Esophagus squamous epithelium (tissue), 5 donors: ENCODE measurements at regions not wholly inside any gene's neighbourhood (a gene's known extent, or its start where the extent isn't known, plus 50 kb on each side); places are given as distances from the start of the nearest gene placed in this dataset.

Experiments used
- DNase-seq: peaks from one replicate; lab custom pipeline; 2025; lab: John Stamatoyannopoulos, UW
- H3K27ac ChIP-seq, 4 donors: fragments of 200-600 bp; sonication (generic); one replicate each; pipeline ENCODE4 v1.5.1; 2016 to 2019; ENCODE audit warnings: mild to moderate bottlenecking in 1 of 4
- H3K27me3 ChIP-seq, 4 donors: fragments of 200-600 bp; sonication (generic); 1 replicate in 3 of 4; 2 replicates in 1 of 4; pipeline versions ENCODE4 v1.5.1 to v1.6.0; 2017 to 2021; ENCODE audit warnings: antibody characterized with exemption in 1 of 4
- H3K36me3 ChIP-seq, 3 donors: fragments of 200-600 bp; sonication (generic); one replicate each; pipeline ENCODE4 v1.5.1; 2016 to 2019
- H3K4me1 ChIP-seq, 3 donors: fragments of 200-600 bp; sonication (generic); one replicate each; pipeline ENCODE4 v1.5.1; 2017 to 2019
- H3K4me3 ChIP-seq, 4 donors: fragments of 200-600 bp; sonication (generic); 1 replicate in 3 of 4; 2 replicates in 1 of 4; pipeline ENCODE4 v1.5.1; 2016 to 2019; ENCODE audit warnings: mild to moderate bottlenecking in 2 of 4, moderate library complexity in 1 of 4
- H3K9me3 ChIP-seq, 3 donors: fragments of 200-600 bp; sonication (generic); one replicate each; pipeline ENCODE4 v1.5.1; 2016 to 2019
- CTCF ChIP-seq, 6 experiments: fragments of 450-650 bp in 4 of 6; fragments of 200-600 bp in 2 of 6; sonication (generic) in 2 of 6; IDR thresholded peaks; one replicate each; pipeline ENCODE4 v1.5.1; 2016 to 2019; ENCODE audit warnings: antibody characterized with exemption in 6 of 6, mild to moderate bottlenecking in 4 of 6, moderate library complexity in 4 of 6
- POLR2A ChIP-seq, 4 donors: fragments of 450-650 bp; IDR thresholded peaks; one replicate each; pipeline ENCODE4 v1.6.1; 2017; ENCODE audit warnings: antibody characterized with exemption in 4 of 4, mild to moderate bottlenecking in 4 of 4, moderate library complexity in 3 of 4
- WGBS, 2 donors: methylation state at CpG; one replicate each; pipeline ENCODE4 v1.1.5; 2018; 5-methylcytosine and 5-hydroxymethylcytosine counted together
- intact Hi-C: fragments of 100-400 bp; cut with DNase I; formaldehyde crosslinking; loops from one replicate; pipeline ENCODE4 v1.15.0; 2022
- donor health status: DM: yes; HTN: yes; CAD: no.

- intact Hi-C loops: no loop called here
- no peak overlapping the region for H3K4me3 ChIP-seq
- DNase-seq: no peak
Measured at GRCh38 chr7:128190051-128190647, 50.9 kb upstream of the LEP start.

GRCh38 chr7:128191136-128191844 is 49.8 kb upstream of the LEP start:
- H3K9me3 ChIP-seq: peaks cover 0 to 20% (median 13%) of the 10 kb centered on the region in 3 donors
- 62 to 76% methylated on average over 4 to 7 of the region's 7 CpGs for WGBS, 2 donors
- no peaks in the 10 kb centered on the region for H3K36me3 ChIP-seq
- H3K4me3 ChIP-seq: no peak overlapping the region
- no peaks in the 10 kb centered on the region for H3K4me1 ChIP-seq
- no peak for TF ChIP-seq POLR2A (IDR thresholded peaks at IDR 0.05)
- no peak for TF ChIP-seq CTCF (IDR thresholded peaks at IDR 0.05)
- DNase-seq: no peak
- intact Hi-C loops: no loop called here
- H3K27ac ChIP-seq: no peak overlapping the region
- H3K27me3 ChIP-seq: peaks cover 0 to 62% (median 2%) of the 10 kb centered on the region in 4 donors

More at GRCh38 chr7:128190051-128190647, 50.9 kb upstream of the LEP start:
- Histone ChIP-seq H3K27ac (no peak overlapping the region), H3K27me3 (peaks cover 0 to 72% (median 2%) of the 10 kb centered on the region in 4 donors), H3K36me3 (no peaks in the 10 kb centered on the region), H3K9me3 (peaks cover 0 to 13% (median 9%) of the 10 kb centered on the region in 3 donors), H3K4me1 (no peaks in the 10 kb centered on the region)
- 43 to 53% methylated on average over 3 to 6 of the region's 7 CpGs for WGBS, 2 donors
- no peak for TF ChIP-seq CTCF (IDR thresholded peaks at IDR 0.05)
- no peak for TF ChIP-seq POLR2A (IDR thresholded peaks at IDR 0.05)
